Thyroid gland (tissue), 4 donors: ENCODE measurements at regions not wholly inside any gene's neighbourhood (a gene's known extent, or its start where the extent isn't known, plus 50 kb on each side); places are given as distances from the start of the nearest gene placed in this dataset.

Experiments
- CTCF ChIP-seq, 6 experiments: fragments of 200-600 bp in 3 of 6; fragments of 450-650 bp in 3 of 6; sonication (generic) in 3 of 6; IDR thresholded peaks; one replicate each; pipeline ENCODE4 v1.5.1; 2016 to 2019; ENCODE audit warnings: antibody characterized with exemption in 6 of 6, mild to moderate bottlenecking in 2 of 6, inconsistent platforms in 1 of 6, moderate library complexity in 1 of 6
- POLR2A ChIP-seq, 2 donors: fragments of 450-650 bp; IDR thresholded peaks; one replicate each; pipeline ENCODE4 v1.6.1; 2017; ENCODE audit warnings: antibody characterized with exemption in 2 of 2, mild to moderate bottlenecking in 2 of 2, moderate library complexity in 1 of 2

GRCh38 chr1:58233729-58234128 is 312.8 kb downstream of the OMA1 start:
- TF ChIP-seq CTCF (IDR thresholded peaks at IDR 0.05), result no peak
- no peak for TF ChIP-seq POLR2A (IDR thresholded peaks at IDR 0.05)
